Embryonic facial prominence (tissue), 1 donor: ENCODE measurements at regions not wholly inside any gene's neighbourhood (a gene's known extent, or its start where the extent isn't known, plus 50 kb on each side); places are given as distances from the start of the nearest gene placed in this dataset.
"Not testable (repeated sequence)": the region's sequence is repeated elsewhere in the genome, so short reads cannot be mapped to it uniquely, and the experiment has no call there.

ENCODE experiments used
- DNase-seq: peaks from one replicate; pipeline ENCODE4 v3.0.0-alpha.2; 2016; ENCODE audit errors: extremely low spot score

DNA sequence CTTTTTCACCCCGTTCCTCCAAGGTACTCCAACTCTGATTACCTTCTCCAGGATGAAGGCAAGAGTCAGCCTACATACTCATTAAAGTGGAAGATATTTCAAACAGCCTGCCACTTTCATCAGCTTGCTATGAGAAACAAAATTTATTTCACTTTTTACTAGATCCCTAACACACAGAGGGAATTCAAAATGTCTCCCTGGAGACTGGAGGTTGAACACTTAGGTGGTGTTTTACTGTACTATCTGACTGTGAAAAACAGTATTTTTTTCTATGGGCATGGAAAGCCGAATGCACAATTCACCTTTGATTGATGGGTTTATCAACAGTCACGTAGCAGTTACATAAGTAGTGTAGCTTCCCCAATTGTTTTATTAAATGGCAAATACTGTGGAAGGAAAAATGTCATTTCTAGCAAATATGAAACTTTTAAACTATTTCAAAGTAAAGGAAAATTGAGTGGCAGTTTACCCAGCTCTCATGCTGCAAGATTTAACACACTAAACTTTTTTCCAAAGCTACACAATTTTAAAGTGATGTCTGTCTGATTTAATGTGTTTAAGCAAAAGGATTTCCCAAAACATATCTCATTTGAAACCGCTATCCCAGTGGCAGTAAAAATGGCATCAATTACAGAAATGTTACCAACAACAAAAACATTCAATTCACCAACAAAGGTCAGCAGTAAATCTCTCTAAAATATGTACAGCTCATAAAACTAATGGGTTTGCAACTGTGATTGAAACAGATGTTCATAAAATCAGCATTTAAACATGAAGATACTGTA, 125.0 kb upstream of the TLE4 start:
- DNase-seq: no peak

- no peak for DNase-seq
These were observed 124.5 kb upstream of the TLE4 start for GRCh38 chr9:79447308-79447605.

DNA sequence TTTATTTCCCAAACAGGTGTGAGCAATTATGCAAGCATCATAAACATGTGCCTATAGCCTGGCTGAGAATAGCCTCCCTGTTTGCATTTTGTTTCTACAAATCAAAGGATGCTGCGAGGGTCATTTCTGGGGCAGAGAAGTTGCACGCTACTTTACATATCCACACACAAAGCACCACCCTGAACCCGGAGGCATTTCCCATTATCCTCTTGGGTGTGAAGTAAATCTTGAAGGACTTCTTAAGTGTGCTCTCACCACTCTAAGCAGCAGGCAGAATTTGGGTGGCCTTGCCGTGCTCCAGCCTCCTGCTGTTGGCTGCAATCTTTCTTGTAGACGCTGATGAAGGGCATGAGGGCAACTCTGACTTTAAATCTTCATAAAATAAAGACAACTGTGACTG, 124.0 kb upstream of the TLE4 start:
- no peak for DNase-seq

GRCh38 chr9:79452265-79452664, 119.5 kb upstream of the TLE4 start:
- DNase-seq: no peak

GRCh38 chr9:79461712-79462111, 110.1 kb upstream of the TLE4 start:
- DNase-seq: no peak

GRCh38 chr9:79465156-79465555, 106.6 kb upstream of the TLE4 start:
- DNase-seq: no peak

GRCh38 chr9:79469164-79469563, 102.6 kb upstream of the TLE4 start:
- DNase-seq: no peak

- no peak for DNase-seq
These were observed 100.8 kb upstream of the TLE4 start for GRCh38 chr9:79470954-79471353.

GRCh38 chr9:79471580-79472543, 99.9 kb upstream of the TLE4 start:
- no peak for DNase-seq

DNA sequence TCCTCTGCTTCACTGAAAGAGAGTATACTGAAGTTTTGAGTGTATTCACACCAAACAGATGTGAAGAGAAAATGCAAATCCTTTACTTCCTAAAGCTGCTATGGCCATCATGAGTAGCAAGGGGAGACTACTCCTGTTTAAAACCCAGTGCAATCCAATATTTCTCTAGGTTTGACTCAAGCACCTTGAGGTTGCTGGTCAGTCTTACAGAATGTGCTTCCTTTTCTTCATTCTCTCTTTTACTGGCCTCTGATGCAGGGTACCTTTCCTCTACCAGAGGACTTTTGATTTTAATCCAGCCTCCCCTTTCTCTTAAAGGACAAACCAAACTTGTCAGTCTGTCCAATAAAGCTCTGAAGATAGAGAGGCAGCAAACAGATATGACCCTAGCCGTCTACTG, 98.1 kb upstream of the TLE4 start:
- DNase-seq: no peak

GRCh38 chr9:79477241-79477840, 94.4 kb upstream of the TLE4 start:
- no peak for DNase-seq

GRCh38 chr9:79477955-79478771, 93.6 kb upstream of the TLE4 start:
- DNase-seq: no peak

- DNase-seq: no peak
These were observed 91.1 kb upstream of the TLE4 start for GRCh38 chr9:79480639-79481038.

DNA sequence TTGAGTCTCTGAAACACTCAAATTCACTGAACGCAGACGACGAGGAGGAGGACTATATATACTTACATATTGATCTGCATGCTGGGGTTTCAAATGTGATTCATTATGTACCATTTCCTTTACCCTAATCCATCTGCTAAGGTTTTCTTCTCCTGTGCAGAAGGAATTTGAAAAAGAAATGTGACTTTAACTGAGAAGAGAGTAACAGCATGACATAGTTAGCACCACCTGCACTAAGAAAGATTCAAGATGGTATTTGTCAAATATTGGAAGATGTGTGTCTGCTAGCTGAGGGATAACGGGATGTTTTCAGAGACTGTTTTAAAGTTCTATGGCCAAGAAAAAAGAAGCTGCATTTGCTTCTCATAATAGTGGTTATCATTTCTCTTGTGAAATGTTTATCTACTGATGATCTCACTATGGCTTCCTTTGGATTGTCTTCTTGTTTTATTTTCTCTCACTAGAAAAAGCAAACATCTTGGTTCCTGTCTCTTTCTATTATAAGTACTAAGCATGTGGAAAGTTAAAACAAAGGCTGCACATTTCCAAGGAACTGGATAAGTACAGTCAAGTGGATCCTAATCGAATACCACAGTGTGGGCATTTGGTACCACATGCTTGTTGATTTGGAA, 89.8 kb upstream of the TLE4 start:
- DNase-seq: no peak

GRCh38 chr9:79485258-79485657, 86.5 kb upstream of the TLE4 start:
- no peak for DNase-seq

DNA sequence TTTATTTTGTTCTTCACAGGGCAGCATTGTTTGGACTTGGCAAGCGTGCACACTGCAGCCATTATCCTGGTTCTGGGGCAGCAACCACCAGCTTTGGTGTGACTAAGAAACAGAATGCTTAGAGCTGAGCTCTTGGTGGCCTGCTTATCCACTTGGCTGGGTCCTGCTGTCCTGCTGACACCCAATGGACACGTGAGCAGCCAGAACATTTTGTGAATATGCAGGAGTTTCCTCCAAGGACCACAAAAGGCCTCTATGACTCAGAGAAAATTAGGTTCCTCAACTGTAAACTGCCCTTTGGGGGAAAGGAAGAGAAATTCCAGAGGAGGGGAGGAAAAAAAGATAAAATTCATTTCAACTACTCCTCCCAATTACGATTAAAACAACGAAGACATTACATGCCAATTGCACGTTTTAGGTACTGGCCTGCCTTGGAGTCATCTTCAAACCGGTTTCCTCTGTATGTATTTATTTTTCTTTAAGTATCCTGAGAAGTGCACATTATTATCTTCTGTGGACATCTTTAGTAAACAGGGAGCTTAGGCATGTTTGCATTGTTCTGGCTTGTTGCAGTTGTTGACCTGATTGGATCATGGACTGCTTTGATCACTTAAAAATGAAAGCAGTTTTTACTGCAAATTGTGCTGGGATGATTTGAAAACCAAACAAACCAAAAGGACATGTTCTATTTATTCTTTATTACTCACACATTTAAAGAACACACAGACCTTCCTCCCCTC, 82.3 kb upstream of the TLE4 start:
- DNase-seq: no peak

DNA sequence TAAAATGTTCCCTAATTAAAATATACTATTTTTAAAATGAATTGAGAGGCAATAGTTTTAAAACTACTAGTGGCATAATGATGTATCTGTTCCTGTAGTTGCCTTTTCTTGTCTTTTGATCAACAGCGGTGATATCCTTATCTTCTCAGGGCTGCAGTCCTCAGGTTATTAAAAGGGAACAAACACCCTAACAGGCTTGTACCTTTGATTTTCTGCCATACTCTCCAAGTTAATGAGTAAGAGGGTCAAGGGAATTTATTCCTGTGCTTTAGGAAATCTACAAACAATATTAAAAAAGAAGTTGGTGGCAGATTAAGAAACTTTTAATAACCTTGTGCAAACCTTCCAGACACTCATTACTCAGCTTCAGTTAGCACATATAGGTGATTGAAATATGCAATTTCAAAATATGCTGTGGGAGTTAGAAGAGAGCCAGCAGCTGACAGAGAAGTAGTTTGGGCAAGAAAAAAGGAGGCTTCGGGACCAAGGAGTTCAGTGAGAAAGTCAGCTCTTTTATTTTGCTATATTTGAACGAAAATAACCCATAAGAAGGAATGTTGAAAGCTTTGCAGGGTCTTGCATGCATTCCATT, 81.0 kb upstream of the TLE4 start:
- no peak for DNase-seq

DNA sequence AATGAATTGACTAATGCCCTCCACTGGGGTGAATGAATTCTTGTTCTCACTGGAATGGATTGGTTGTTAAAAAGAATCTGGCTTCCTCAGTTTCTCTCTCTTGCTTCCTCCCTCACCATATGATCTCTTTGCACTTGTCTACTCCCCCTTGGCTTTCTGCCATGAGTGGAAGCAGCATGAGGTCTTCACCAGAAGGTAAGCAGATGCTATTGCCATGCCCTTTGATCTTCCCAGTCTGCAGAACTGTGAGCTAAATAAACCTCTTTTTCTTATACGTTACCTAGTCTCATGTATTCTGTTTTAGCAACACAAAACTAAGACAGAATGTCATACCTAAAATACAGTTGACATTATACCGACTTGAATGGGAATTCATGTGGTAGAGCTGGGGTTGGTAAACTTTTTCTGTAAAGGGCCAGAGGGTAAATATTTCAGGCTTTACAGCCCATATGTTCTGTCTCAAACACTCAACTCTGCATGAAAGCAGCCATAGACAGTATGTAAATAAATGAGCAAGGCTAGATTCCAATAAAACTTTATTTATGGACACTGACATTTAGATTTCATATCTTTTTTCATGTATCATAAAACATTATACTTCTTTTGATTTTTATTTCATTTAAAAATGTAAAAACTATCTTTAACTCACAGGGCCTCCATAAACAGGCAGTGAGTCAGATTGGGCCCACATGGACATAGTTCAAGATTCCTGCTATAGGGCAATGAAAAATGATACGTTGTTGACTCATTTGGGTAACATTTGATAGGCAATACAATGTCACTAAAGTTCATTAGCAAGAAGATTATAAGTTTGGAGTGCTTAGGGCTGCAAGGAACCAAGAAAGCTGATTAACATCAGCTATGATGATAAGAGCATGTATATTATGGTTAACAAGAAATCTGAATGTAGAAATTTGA, 79.4 kb upstream of the TLE4 start:
- DNase-seq: no peak

DNA sequence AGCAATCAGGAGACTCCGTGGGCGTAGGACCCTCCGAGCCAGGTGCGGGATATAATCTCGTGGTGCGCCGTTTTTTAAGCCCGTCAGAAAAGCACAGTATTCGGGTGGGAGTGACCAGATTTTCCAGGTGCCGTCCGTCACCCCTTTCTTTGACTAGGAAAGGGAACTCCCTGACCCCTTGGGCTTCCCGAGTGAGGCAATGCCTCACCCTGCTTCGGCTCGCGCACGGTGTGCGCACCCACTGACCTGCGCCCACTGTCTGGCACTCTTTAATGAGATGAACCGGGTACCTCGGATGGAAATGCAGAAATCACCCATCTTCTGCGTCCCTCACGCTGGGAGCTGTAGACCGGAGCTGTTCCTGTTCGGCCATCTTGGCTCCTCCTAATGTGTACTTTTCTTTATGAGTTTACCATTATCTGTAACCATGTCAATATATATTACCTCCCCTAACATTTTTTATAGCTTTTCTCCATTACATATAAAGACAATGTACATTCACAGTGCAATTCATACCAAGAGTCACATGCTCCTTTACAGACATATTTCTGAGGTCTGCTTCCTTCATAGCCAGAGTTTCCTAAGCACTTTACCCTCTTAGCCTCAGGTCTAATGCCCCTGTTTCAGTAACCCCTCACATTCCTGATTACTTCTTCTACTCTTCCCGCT, 71.4 kb upstream of the TLE4 start:
- not testable (repeated sequence) for DNase-seq
